ENCODE measurements at regions not wholly inside any gene's neighbourhood (a gene's known extent, or its start where the extent isn't known, plus 50 kb on each side); places are given as distances from the start of the nearest gene placed in this dataset.

- no peak for DNase-seq
Measured at GRCh38 chr10:47107007-47107747, 192.8 kb upstream of the GDF10 start.

DNA sequence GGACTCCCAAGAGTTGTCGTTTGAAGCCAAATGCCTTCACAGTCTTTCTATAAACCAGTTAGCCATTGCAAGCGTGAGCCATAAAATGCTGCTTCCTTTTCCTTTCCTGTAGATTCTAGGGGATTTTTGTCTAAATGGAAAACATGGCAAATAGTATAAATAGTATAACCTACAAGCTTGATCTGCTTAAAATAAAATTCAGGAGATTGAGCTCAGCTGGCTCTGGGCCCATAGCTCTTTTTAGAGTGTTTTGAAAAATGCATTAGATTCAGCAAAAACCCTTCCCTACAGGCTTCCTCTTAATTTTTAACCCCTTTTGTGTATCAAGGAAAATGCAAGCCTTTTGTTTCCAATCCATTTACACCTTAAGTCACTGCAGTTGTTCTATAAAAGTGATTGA lies 190.1 kb upstream of the GDF10 start:
- DNase-seq: no peak

DNA sequence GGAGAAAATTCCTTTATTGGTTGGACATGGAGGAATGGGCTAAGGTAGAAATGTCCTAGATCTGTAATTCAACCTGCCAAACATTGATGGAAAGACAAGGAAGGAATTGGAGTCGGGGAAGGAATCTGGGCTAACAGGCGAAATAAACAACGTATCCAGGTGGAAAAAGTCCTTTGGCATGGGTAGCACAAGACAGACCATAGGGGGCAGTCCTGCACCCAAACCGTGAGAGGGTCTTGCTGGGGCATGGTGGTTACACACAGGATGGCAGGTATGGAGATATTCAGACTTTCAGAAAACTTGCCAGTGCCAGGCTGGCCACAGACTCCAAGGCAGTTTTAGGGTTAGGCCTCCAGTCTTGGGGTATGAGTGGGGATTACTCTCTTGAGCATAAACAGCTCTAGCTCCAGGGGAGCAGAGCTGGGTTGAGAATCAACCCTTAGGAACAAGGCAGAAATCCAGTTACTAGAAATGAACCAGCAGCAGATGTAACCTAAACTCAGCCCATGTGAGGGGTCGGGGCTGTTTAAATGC lies 188.6 kb upstream of the GDF10 start:
- DNase-seq: no peak

DNA sequence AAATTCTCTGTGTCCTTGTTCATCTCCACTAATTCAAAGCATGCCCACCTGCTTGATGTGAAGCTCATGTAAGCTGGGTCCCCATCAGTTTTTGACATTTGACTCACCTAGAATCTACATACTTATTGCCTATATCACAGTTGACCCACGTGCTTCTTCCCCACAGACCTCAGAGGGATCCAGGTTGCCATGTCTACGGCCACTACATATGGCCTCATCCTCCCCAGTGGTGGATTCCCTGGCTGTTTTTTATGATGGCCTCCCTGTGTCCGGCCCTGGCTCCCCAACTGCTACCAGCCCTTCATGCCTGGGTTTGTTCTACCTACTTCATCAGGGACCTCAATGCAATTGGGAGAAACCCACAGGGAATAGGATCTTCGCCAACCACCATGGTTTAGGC lies 187.4 kb upstream of the GDF10 start:
- no peak for DNase-seq

GRCh38 chr10:47113907-47114500 lies 186.0 kb upstream of the GDF10 start:
- no peak for DNase-seq

DNA sequence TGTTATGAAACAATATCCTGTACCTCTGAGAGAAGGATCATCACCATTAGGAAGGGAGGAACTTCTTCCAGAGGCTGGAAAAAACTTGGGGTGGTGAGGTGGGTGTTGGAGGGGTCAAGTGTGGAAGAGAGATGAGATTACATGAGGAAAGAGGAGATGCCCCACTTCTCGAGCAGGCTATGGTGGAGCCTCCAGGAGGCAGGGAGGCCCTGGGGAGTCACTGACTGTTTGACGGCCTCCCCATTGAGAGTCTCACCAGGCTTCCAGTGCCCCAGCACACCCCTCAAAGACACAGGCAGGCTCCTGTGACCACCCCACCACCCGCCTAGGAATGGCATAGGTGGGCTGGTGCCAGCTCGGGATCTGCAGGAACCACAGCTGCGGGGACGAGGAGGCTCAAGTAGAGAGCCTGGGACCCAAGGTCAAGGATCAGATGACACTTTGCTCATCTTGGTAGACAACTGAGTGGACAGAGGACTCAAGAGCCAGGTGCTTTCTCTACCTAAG lies 185.3 kb upstream of the GDF10 start:
- no peak for DNase-seq

- no peak for DNase-seq
Measured at GRCh38 chr10:47115322-47115721, 184.7 kb upstream of the GDF10 start.

DNA sequence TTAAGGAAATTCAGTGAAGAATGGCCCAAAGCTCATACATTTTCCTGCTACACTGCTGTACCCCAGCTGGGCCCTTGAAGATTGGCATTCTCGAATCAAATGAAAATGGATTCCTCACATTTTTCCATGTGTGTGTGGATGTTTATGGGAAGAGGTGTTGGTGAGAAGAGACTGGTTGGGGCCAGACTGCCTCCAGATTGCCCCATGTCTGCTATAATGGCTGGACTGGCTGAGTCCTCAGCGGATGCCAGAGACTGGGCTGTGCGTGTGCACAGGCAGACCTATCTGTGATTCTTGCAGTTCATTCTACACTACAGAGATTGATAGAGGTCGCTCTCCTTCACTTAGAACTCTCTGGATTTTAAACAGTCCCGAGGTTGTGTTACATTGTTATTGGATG lies 183.6 kb upstream of the GDF10 start:
- DNase-seq: no peak

GRCh38 chr10:47118326-47118725 lies 181.7 kb upstream of the GDF10 start:
- DNase-seq: no peak

GRCh38 chr10:47121336-47121735 lies 178.7 kb upstream of the GDF10 start:
- DNase-seq: no peak

GRCh38 chr10:47123716-47124288 lies 176.2 kb upstream of the GDF10 start:
- DNase-seq: no peak

- no peak for DNase-seq
Measured at GRCh38 chr10:47127188-47127785, 172.7 kb upstream of the GDF10 start.

GRCh38 chr10:47130491-47130890 lies 169.5 kb upstream of the GDF10 start:
- DNase-seq: no peak

- DNase-seq: no peak
Measured at GRCh38 chr10:47133871-47134570, 166.0 kb upstream of the GDF10 start.

DNA sequence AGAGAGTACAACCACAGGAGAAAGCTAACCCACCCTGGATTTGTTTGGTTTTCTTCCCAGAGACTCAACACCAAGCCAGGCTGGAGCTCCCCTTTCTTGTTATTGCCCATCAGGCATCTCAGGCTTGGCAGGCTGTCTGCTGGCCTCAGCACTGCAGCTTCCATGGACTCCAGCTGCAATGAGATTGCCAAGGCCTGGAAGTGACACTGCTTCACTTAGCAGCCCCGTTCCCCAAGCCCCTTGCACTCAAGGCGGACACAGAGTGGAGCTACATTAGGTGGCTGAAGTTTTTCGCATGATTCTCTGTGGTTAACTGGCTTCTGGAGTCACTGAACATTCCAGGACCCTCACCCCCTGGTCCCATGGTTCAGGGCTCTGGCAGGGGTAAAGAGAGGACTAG lies 163.1 kb upstream of the GDF10 start:
- no peak for DNase-seq

DNA sequence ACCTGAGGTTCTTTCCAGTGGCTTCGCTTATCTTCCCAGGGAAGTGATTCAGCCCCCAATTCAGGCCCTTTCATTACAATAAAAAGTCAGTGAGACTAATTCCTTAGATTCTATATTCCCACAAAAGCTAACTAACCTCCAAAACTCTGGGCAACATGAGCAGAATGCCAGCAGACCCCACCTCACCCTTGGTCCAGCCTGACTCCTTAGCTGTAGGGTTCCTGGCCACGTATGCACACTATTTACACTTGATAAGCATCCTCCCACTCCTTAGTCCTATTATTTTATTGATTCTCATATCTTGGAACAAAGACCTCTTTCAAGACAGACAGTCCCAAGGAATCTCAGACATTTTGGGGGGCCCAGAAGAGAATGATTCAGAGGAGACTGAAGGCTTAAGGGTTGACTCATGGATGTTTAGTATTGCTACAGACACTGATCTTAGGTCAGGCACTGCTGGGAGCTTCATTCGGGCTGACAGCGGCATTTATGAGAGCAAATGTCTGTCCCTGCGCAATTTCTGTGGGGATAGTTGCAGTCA lies 162.6 kb upstream of the GDF10 start:
- no peak for DNase-seq

GRCh38 chr10:47139121-47139520 lies 160.9 kb upstream of the GDF10 start:
- no peak for DNase-seq

GRCh38 chr10:47140761-47141348 lies 159.1 kb upstream of the GDF10 start:
- DNase-seq: no peak

GRCh38 chr10:47141349-47141748 lies 158.6 kb upstream of the GDF10 start:
- DNase-seq: no peak

DNA sequence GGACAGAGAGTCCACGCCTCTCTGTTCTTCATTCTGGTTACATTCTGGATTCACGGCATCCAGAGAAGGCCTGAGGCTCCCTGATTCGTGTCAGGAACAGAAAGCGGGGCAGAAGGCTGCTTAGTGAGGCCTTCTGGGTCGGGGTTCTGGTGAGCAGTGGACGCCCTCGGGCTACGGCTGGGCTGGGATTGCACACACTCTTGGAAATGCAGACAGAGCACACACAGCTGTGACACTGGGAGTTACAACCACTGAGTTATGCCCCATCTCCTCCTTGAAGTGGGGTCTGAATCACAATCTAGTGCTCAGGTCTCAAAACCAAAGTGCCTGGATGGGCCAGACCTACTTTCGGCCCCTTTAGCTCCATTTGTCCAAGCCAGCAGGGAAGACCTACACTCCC lies 156.9 kb upstream of the GDF10 start:
- DNase-seq: no peak

GRCh38 chr10:47143473-47143872 lies 156.5 kb upstream of the GDF10 start:
- no peak for DNase-seq

DNA sequence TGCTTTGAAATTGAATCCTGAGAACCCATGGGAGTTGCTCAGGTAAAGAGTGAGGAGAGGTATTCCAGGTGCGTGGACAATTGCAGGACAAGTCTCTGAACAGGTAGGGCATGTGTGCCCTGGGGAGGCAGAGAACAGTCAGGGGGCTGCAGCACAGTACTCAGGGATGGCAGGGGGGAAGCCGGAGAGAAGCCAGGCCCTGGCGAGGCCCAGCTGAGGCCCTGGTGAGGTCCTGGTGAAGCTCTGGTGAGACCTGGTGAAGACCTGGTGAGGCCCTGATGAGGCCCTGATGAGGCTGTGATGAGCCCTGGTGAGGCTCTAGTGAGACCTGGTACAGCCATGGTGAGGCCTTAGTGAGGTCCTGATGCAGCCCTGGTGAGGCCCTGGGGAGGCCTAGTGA lies 155.5 kb upstream of the GDF10 start:
- no peak for DNase-seq
